MCF 10A (cell line): ENCODE measurements at regions not wholly inside any gene's neighbourhood (a gene's known extent, or its start where the extent isn't known, plus 50 kb on each side); places are given as distances from the start of the nearest gene placed in this dataset.

ENCODE experiments used
- BruUV-seq: library from RNA; stranded (reverse); fragments of 400-500 nt; replicated peaks from 2 replicates; lab custom pipeline; 2021; lab: Mats Ljungman, UMichigan
- CTCF ChIA-PET: fragments of 300-600 bp; sonication (Branson Sonifier 250); formaldehyde crosslinking; extraction: SDS; loops from one replicate; lab custom pipeline; 2021; ENCODE audit warnings: antibody characterized with exemption, inconsistent platforms; lab: Yijun Ruan, JAX
- POLR2A ChIA-PET: fragments of 300-600, 350-650 bp; sonication (Branson Sonifier 250); formaldehyde crosslinking; extraction: SDS; loops from one replicate; lab custom pipeline; 2020; ENCODE audit warnings: antibody characterized with exemption, inconsistent platforms; lab: Yijun Ruan, JAX
- DNase-seq: peaks from one replicate; pipeline ENCODE4 v3.0.0-alpha.2; 2018; ENCODE audit not compliant: unreplicated experiment
- H3K27ac Mint-ChIP-seq: one replicate; pipeline ENCODE4 v1.8.0; 2022; ENCODE audit warnings: mild to moderate bottlenecking, low read depth, mixed read lengths; ENCODE audit not compliant: unreplicated experiment
- H3K27me3 Mint-ChIP-seq: one replicate; pipeline ENCODE4 v1.8.0; 2022; ENCODE audit warnings: mixed read lengths; ENCODE audit not compliant: insufficient read depth, unreplicated experiment
- H3K36me3 Mint-ChIP-seq: one replicate; pipeline ENCODE4 v1.8.0; 2022; ENCODE audit warnings: mild to moderate bottlenecking, moderate library complexity, mixed read lengths; ENCODE audit not compliant: insufficient read depth, unreplicated experiment
- H3K4me1 Mint-ChIP-seq: one replicate; pipeline ENCODE4 v1.8.0; 2022; ENCODE audit warnings: mixed read lengths; ENCODE audit not compliant: insufficient read depth, unreplicated experiment
- H3K4me3 Mint-ChIP-seq: one replicate; pipeline ENCODE4 v1.8.0; 2022; ENCODE audit warnings: mild to moderate bottlenecking, moderate library complexity, mixed read lengths; ENCODE audit not compliant: unreplicated experiment
- H3K9me3 Mint-ChIP-seq: one replicate; pipeline ENCODE4 v1.8.0; 2022; ENCODE audit warnings: mixed read lengths; ENCODE audit not compliant: unreplicated experiment
- CTCF ChIP-seq: fragments of 200-600 bp; IDR thresholded peaks from one replicate; pipeline ENCODE4 v1.8.0; 2022; ENCODE audit warnings: antibody characterized with exemption, mild to moderate bottlenecking; ENCODE audit not compliant: unreplicated experiment
- intact Hi-C: fragments of 100-400 bp; cut with micrococcal nuclease; formaldehyde crosslinking; loops from 2 replicates; pipeline ENCODE4 v1.14.1; 2022

- H3K27me3 Mint-ChIP-seq = no peaks in the 10 kb centered on the region
- no TSS peak for BruUV-seq
- H3K4me1 Mint-ChIP-seq = no peaks in the 10 kb centered on the region
- ChIA-PET POLR2A (no interaction called here), CTCF (interaction anchor here (0.9 kb wide), 1 partner anchor 15 kb away, joined by 3 read pairs; no protein-coding TSS in a partner anchor)
- no peak overlapping the region for H3K27ac Mint-ChIP-seq
- intact Hi-C loops = no loop called here
- DNase-seq = no peak
- no peak for TF ChIP-seq CTCF
- no peak overlapping the region for H3K4me3 Mint-ChIP-seq
- H3K36me3 Mint-ChIP-seq = no peaks in the 10 kb centered on the region
- peaks cover under 1% of the 10 kb centered on the region for H3K9me3 Mint-ChIP-seq
These were observed 112.7 kb upstream of the NANOGP8 start for GRCh38 chr15:35197754-35198153.

- intact Hi-C loops = no loop called here
- BruUV-seq = no TSS peak
- Mint-ChIP-seq H3K36me3 (no peaks in the 10 kb centered on the region), H3K27me3 (no peaks in the 10 kb centered on the region), H3K4me3 (no peak overlapping the region), H3K27ac (no peak overlapping the region), H3K4me1 (no peaks in the 10 kb centered on the region), H3K9me3 (peaks cover 5% of the 10 kb centered on the region)
- no peak for TF ChIP-seq CTCF
- CTCF ChIA-PET = interaction anchor here (0.7 to 0.9 kb wide), 2 partner anchors 14 to 16 kb away, joined by 3 read pairs; no protein-coding TSS in a partner anchor
- POLR2A ChIA-PET = no interaction called here
- no peak for DNase-seq
These were observed 112.2 kb upstream of the NANOGP8 start for GRCh38 chr15:35197306-35197705.

GRCh38 chr15:35196273-35196672 lies 111.2 kb upstream of the NANOGP8 start:
- Mint-ChIP-seq H3K4me1 (no peaks in the 10 kb centered on the region), H3K9me3 (peaks cover 15% of the 10 kb centered on the region), H3K27me3 (no peaks in the 10 kb centered on the region), H3K27ac (no peak overlapping the region), H3K4me3 (no peak overlapping the region), H3K36me3 (no peaks in the 10 kb centered on the region)
- BruUV-seq = no TSS peak
- no peak for TF ChIP-seq CTCF
- ChIA-PET POLR2A (interaction anchor here (0.6 kb wide), 2 partner anchors 129 to 652 kb away, joined by 3 read pairs; no protein-coding TSS in a partner anchor), CTCF (interaction anchor here (0.7 to 1.2 kb wide), 2 partner anchors 15 to 248 kb away, joined by 3 to 4 read pairs; no protein-coding TSS in a partner anchor)
- intact Hi-C loops = no loop called here
- no peak for DNase-seq

GRCh38 chr15:35195649-35196048 lies 110.6 kb upstream of the NANOGP8 start:
- Mint-ChIP-seq H3K36me3 (no peaks in the 10 kb centered on the region), H3K4me3 (no peak overlapping the region), H3K27ac (no peak overlapping the region), H3K9me3 (peaks cover 18% of the 10 kb centered on the region), H3K4me1 (no peaks in the 10 kb centered on the region), H3K27me3 (no peaks in the 10 kb centered on the region)
- no peak for DNase-seq
- ChIA-PET CTCF (interaction anchor here (1.2 kb wide), 1 partner anchor 249 kb away, joined by 4 read pairs; no protein-coding TSS in a partner anchor), POLR2A (no interaction called here)
- TF ChIP-seq CTCF = no peak
- intact Hi-C loops = no loop called here
- BruUV-seq = no TSS peak
